Pancreas (tissue), 10 donors: ENCODE measurements at regions not wholly inside any gene's neighbourhood (a gene's known extent, or its start where the extent isn't known, plus 50 kb on each side); places are given as distances from the start of the nearest gene placed in this dataset.
A peak's percentile ranks its signal among the peaks of the same experiment; 100 is the strongest.

Source experiments
- ATAC-seq, 4 donors: fragments of 200-7000 bp; cut with Tn5 transposase; one replicate each; pipeline versions ENCODE4 v1.8.0 to v1.9.1; 2020; ENCODE audit warnings: mild to moderate bottlenecking in 4 of 4, moderate library complexity in 4 of 4
- DNase-seq, 6 donors: peaks; one replicate each; pipeline ENCODE4 v3.0.0-alpha.2; 2020
- FAIRE-seq: peaks from 2 replicates; lab custom pipeline; 2012; peaks lifted over from hg19 to GRCh38; lab: Jason Lieb, UNC
- H3K27ac ChIP-seq, 4 donors: fragments of 200-600 bp; sonication (generic); 1 replicate in 3 of 4; 2 replicates in 1 of 4; pipeline versions ENCODE4 v1.5.0 to v1.8.0; 2020
- H3K27me3 ChIP-seq, 4 donors: fragments of 200-600 bp; one replicate each; pipeline ENCODE4 v1.8.0; 2021
- H3K36me3 ChIP-seq, 3 donors: fragments of 200-600 bp; sonication (generic) in 1 of 3; one replicate each; pipeline versions ENCODE4 v1.5.0 to v1.8.0; 2020 to 2021
- H3K4me1 ChIP-seq, 3 donors: fragments of 200-600 bp; one replicate each; pipeline ENCODE4 v1.8.0; 2021
- H3K4me3 ChIP-seq, 4 donors: fragments of 200-600 bp; sonication (generic) in 2 of 4; one replicate each; pipeline versions ENCODE4 v1.5.0 to v1.8.0; 2020 to 2021
- H3K9me3 ChIP-seq, 4 donors: fragments of 200-600 bp; one replicate each; pipeline ENCODE4 v1.8.0; 2021
- CTCF ChIP-seq, 4 donors: fragments of 200-600 bp; sonication (generic) in 3 of 4; IDR thresholded peaks; one replicate each; pipeline versions ENCODE4 v1.5.0 to v1.8.0; 2021; ENCODE audit warnings: antibody characterized with exemption in 4 of 4
- WGBS, 2 donors: extraction: QIAGEN DNeasy Blood & Tissue Kit; methylation state at CpG; one replicate each; pipeline ENCODE4 v1.1.7; 2013; 5-methylcytosine and 5-hydroxymethylcytosine counted together
- intact Hi-C, 3 donors: fragments of 100-400 bp; cut with DNase I; formaldehyde crosslinking; loops; one replicate each; pipeline versions ENCODE4 v1.11.1 to v1.14.2; 2022
- donor health status: healthy with polysubstance abuse.
- donor health status: DM: no; HTN: no; CAD: no; lungs with moderate emphysema.
- donor health status: DM: no; HTN: no; CAD: no.
- donor health status: control.
- donor health status: control.
- donor health status: Bipolar disorder and iron deficiency.
- donor health status: DM: yes; HTN: yes; CAD: no.
- donor health status: DM: no; HTN: no; CAD: no.
- donor health status: DM: no; HTN: no; CAD: no.
- donor health status: DM: yes; HTN: yes; CAD: no.

- H3K4me1 ChIP-seq = no peaks in the 10 kb centered on the region
- H3K4me3 ChIP-seq = no peak overlapping the region
- TF ChIP-seq CTCF (IDR thresholded peaks at IDR 0.05) = no peak
- no peaks in the 10 kb centered on the region for H3K36me3 ChIP-seq
- H3K9me3 ChIP-seq = no peaks in the 10 kb centered on the region
- no peak overlapping the region for H3K27ac ChIP-seq
- FAIRE-seq (no peak), ATAC-seq (no peak), DNase-seq (no peak)
- 68 to 85% methylated on average over 1 of the region's 1 CpG for WGBS, 2 donors
- no peaks in the 10 kb centered on the region for H3K27me3 ChIP-seq
- intact Hi-C loops = no loop called here
These were observed 91.5 kb upstream of the MAP9 start for GRCh38 chr4:155468282-155468681.

- 92% methylated on average over 2 of the region's 2 CpGs for WGBS, 2 donors
These were observed 73.9 kb upstream of the MAP9 start for GRCh38 chr4:155450676-155451075.

GRCh38 chr4:155445306-155445705 lies 68.5 kb upstream of the MAP9 start:
- no peaks in the 10 kb centered on the region for H3K36me3 ChIP-seq
- no peak overlapping the region for H3K27ac ChIP-seq
- ATAC-seq (peak in 1 of 4 donors; percentile 34), DNase-seq (no peak), FAIRE-seq (no peak)
- intact Hi-C loops = loop anchor here in 1 of 3 donors (10.0 kb wide), 1 partner anchor 339 kb away; no protein-coding TSS in a partner anchor
- TF ChIP-seq CTCF (IDR thresholded peaks at IDR 0.05) = no peak
- 42 to 45% methylated on average over 1 of the region's 1 CpG for WGBS, 2 donors
- H3K4me3 ChIP-seq = no peak overlapping the region
- peaks cover 0 to 10% (median 0%) of the 10 kb centered on the region in 3 donors for H3K4me1 ChIP-seq
- H3K9me3 ChIP-seq = no peaks in the 10 kb centered on the region
- no peaks in the 10 kb centered on the region for H3K27me3 ChIP-seq

More at GRCh38 chr4:155450676-155451075, 73.9 kb upstream of the MAP9 start:
- Histone ChIP-seq H3K4me1 (peaks cover 0 to 1% (median 0%) of the 10 kb centered on the region in 3 donors), H3K36me3 (no peaks in the 10 kb centered on the region), H3K27me3 (no peaks in the 10 kb centered on the region), H3K27ac (no peak overlapping the region), H3K9me3 (no peaks in the 10 kb centered on the region), H3K4me3 (no peak overlapping the region)
- DNase-seq = no peak
- intact Hi-C loops = no loop called here
- TF ChIP-seq CTCF (IDR thresholded peaks at IDR 0.05) = no peak
- no peak for FAIRE-seq
- no peak for ATAC-seq

- 74 to 83% methylated on average over 5 of the region's 5 CpGs for WGBS, 2 donors
- DNase-seq (no peak), ATAC-seq (no peak), FAIRE-seq (no peak)
- Histone ChIP-seq H3K4me3 (no peak overlapping the region), H3K9me3 (no peaks in the 10 kb centered on the region), H3K36me3 (no peaks in the 10 kb centered on the region), H3K27ac (no peak overlapping the region), H3K27me3 (no peaks in the 10 kb centered on the region), H3K4me1 (peaks cover 0 to 10% (median 0%) of the 10 kb centered on the region in 3 donors)
- intact Hi-C loops = loop anchor here in 2 of 3 donors (5.0 to 10.0 kb wide), 2 partner anchors 340 to 343 kb away; no protein-coding TSS in a partner anchor
- TF ChIP-seq CTCF (IDR thresholded peaks at IDR 0.05) = no peak
These were observed 68.0 kb upstream of the MAP9 start for GRCh38 chr4:155444721-155445120.
